Gastrocnemius medialis (tissue), 4 donors: ENCODE measurements at regions not wholly inside any gene's neighbourhood (a gene's known extent, or its start where the extent isn't known, plus 50 kb on each side); places are given as distances from the start of the nearest gene placed in this dataset.

Experiments
- CTCF ChIP-seq, 5 experiments: fragments of 450-650 bp in 3 of 5; fragments of 200-600 bp in 2 of 5; sonication (generic) in 2 of 5; IDR thresholded peaks in 4 of 5; conservative IDR thresholded peaks in 1 of 5; 1 replicate in 4 of 5; 2 replicates in 1 of 5; pipeline ENCODE4 v1.5.1; 2016 to 2019; ENCODE audit warnings: antibody characterized with exemption in 5 of 5, mild to moderate bottlenecking in 3 of 5, moderate library complexity in 3 of 5
- POLR2A ChIP-seq, 2 donors: fragments of 450-650 bp; IDR thresholded peaks; one replicate each; pipeline ENCODE4 v1.6.1; 2017; ENCODE audit warnings: antibody characterized with exemption in 2 of 2, mild to moderate bottlenecking in 2 of 2, moderate library complexity in 2 of 2

DNA sequence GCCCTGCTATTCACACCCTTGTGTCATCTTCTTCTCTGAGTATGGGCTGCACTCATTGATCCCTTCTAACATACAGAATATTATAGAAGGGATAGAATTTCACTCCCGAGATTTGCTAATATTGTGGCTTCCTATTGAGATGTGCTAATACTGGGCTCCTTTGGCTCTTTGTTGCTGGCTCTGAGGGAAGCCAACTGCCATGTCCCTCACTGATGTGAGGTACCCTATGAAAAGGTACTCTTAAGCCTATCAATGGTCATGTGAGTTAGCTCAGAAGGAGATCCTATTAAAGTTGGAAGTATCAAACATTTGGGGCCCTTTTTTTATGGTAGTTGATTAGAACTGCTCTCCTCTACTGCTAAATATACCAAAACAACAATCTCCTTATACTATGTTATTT lies 665.2 kb upstream of the ZWINT start:
- TF ChIP-seq CTCF (IDR thresholded peaks at IDR 0.05 in 4 of 5, conservative IDR thresholded peaks at IDR 0.05 in 1 of 5) (no peak), POLR2A (IDR thresholded peaks at IDR 0.05) (no peak)
